Activated T-helper 1 cell treated with anti-CD3 and anti-CD28 coated beads, Interleukin-12 subunit alpha, Interleukin-12 subunit beta, Interleukin-2, Interleukin-4 antibody, amounts not matched to agents 30 ng/mL and 10 ng/mL and 1 ng/mL, durations not matched to agents 14 hours and 24 hours and 36 hours (primary cell): ENCODE measurements at regions not wholly inside any gene's neighbourhood (a gene's known extent, or its start where the extent isn't known, plus 50 kb on each side); places are given as distances from the start of the nearest gene placed in this dataset.

Source experiments
- DNase-seq: peaks from one replicate; pipeline ENCODE4 v3.0.0; 2021; ENCODE audit warnings: low spot score
- H3K27ac Mint-ChIP-seq: one replicate; pipeline ENCODE4 v1.8.0; 2021; ENCODE audit warnings: mild to moderate bottlenecking, mixed read lengths
- H3K27me3 Mint-ChIP-seq: one replicate; pipeline ENCODE4 v1.8.0; 2022; ENCODE audit warnings: mild to moderate bottlenecking, moderate library complexity, mixed read lengths; ENCODE audit not compliant: insufficient read depth
- H3K36me3 Mint-ChIP-seq: one replicate; pipeline ENCODE4 v1.8.0; 2021; ENCODE audit warnings: low read depth, mixed read lengths
- H3K4me1 Mint-ChIP-seq: one replicate; pipeline ENCODE4 v1.8.0; 2021; ENCODE audit warnings: low read depth, mixed read lengths
- H3K4me3 Mint-ChIP-seq: one replicate; pipeline ENCODE4 v1.8.0; 2021; ENCODE audit warnings: mild to moderate bottlenecking, moderate library complexity, mixed read lengths
- H3K9me3 Mint-ChIP-seq: one replicate; pipeline ENCODE4 v1.8.0; 2021; ENCODE audit warnings: mixed read lengths
- intact Hi-C: fragments of 100-400 bp; cut with micrococcal nuclease; formaldehyde crosslinking; loops from one replicate; pipeline ENCODE4 v1.15.1; 2024

DNA sequence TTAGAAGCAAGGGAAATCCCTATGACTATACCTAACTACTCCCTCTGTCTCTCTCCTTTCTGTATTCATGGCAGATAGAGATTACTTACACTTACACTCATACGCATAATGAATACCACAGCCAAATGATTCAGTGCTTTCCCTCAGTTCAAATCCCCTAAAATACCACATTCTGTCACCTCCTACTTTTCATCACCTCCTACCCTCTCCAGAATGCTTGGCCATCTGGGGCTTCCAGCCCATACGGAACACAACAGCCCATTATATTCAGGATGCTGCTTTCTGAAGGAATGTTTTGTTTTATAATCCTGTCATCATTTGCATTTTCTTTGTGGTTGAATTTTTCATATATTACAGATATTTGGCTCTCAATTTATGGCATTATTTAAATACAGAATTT, 361.6 kb downstream of the GRIA2 start:
- no peaks in the 10 kb centered on the region for H3K36me3 Mint-ChIP-seq
- H3K4me1 Mint-ChIP-seq = no peaks in the 10 kb centered on the region
- DNase-seq = no peak
- H3K4me3 Mint-ChIP-seq = no peak overlapping the region
- intact Hi-C loops = no loop called here
- H3K27me3 Mint-ChIP-seq = no peaks in the 10 kb centered on the region
- no peaks in the 10 kb centered on the region for H3K9me3 Mint-ChIP-seq
- H3K27ac Mint-ChIP-seq = no peak overlapping the region

- H3K9me3 Mint-ChIP-seq = no peaks in the 10 kb centered on the region
- H3K36me3 Mint-ChIP-seq = no peaks in the 10 kb centered on the region
- H3K27ac Mint-ChIP-seq = no peak overlapping the region
- H3K4me1 Mint-ChIP-seq = no peaks in the 10 kb centered on the region
- H3K4me3 Mint-ChIP-seq = no peak overlapping the region
- no peak for DNase-seq
- intact Hi-C loops = no loop called here
- no peaks in the 10 kb centered on the region for H3K27me3 Mint-ChIP-seq
These were observed 356.2 kb downstream of the GRIA2 start for GRCh38 chr4:157576671-157577217.

- Mint-ChIP-seq H3K4me3 (no peak overlapping the region), H3K36me3 (no peaks in the 10 kb centered on the region), H3K9me3 (no peaks in the 10 kb centered on the region), H3K4me1 (no peaks in the 10 kb centered on the region), H3K27me3 (no peaks in the 10 kb centered on the region), H3K27ac (no peak overlapping the region)
- no peak for DNase-seq
- intact Hi-C loops = no loop called here
These were observed 354.8 kb downstream of the GRIA2 start for GRCh38 chr4:157575339-157575738.

DNA sequence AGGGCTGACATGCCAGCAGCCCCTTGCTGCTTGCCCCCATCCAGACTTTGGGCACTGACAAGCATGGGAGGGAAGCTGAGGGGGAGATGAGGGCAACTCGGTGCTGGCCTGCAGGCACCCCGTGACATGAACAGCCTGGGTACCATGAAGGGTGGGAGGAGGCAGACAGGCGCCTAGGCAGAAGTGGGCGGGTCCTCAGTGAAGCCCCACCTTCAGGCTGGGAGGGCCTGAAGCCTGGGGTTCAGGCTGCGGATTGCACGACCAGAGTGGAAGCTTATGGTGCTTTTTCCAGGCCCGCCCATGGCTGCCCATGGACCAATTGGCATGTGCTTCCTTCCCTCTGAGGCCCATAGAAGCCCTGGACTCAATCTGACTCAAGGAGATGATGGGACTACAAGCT, 354.1 kb downstream of the GRIA2 start:
- Mint-ChIP-seq H3K27ac (no peak overlapping the region), H3K27me3 (no peaks in the 10 kb centered on the region), H3K36me3 (no peaks in the 10 kb centered on the region), H3K4me3 (no peak overlapping the region), H3K4me1 (no peaks in the 10 kb centered on the region), H3K9me3 (no peaks in the 10 kb centered on the region)
- no peak for DNase-seq
- intact Hi-C loops = no loop called here

DNA sequence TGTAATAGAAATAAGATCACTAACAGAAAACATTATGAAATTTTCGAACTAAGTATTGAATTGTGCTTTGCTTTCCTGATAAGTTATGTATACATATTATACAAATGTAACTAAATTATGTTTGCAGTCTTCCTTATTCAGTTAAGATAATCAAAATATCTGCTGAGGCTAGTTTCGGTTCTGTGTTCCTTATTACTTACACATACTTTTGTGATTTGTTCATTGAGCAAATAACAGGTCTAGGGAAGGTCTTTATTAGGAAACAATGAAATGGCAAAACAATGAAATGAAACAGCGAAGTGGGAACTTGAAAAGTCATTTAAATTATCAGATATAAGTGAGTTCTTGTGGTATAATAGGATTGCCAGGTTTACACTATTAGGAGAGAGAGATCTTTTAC, 352.4 kb downstream of the GRIA2 start:
- Mint-ChIP-seq H3K36me3 (no peaks in the 10 kb centered on the region), H3K9me3 (no peaks in the 10 kb centered on the region)
- intact Hi-C loops = no loop called here

GRCh38 chr4:157572284-157572683, 351.8 kb downstream of the GRIA2 start:
- H3K27ac Mint-ChIP-seq = no peak overlapping the region
- no peaks in the 10 kb centered on the region for H3K9me3 Mint-ChIP-seq
- no peak for DNase-seq
- H3K4me3 Mint-ChIP-seq = no peak overlapping the region
- H3K27me3 Mint-ChIP-seq = no peaks in the 10 kb centered on the region
- intact Hi-C loops = no loop called here
- H3K36me3 Mint-ChIP-seq = no peaks in the 10 kb centered on the region
- H3K4me1 Mint-ChIP-seq = no peaks in the 10 kb centered on the region

More for the DNA sequence above, 352.4 kb downstream of the GRIA2 start:
- Mint-ChIP-seq H3K4me1 (no peaks in the 10 kb centered on the region), H3K27ac (no peak overlapping the region), H3K4me3 (no peak overlapping the region), H3K27me3 (no peaks in the 10 kb centered on the region)
- DNase-seq = no peak

DNA sequence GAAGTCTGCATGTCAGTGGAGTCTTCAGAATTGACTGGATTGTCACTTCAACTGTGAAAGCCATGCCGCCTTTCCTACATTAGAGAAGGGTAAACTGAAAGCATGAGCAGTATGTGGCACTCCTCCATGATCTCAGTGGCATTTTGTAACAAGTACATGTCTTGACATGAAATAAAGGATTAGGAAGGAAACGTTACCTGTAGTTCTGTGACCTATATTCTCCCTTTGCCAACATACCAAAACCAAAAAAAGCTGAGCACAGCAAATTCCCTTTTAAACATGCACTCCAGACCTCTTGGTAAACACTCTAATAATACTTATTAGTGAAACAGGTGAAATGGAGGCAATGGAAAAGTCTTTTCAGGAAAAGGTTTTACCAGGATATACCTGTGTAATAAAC, 344.2 kb downstream of the GRIA2 start:
- no peak overlapping the region for H3K4me3 Mint-ChIP-seq
- no peaks in the 10 kb centered on the region for H3K9me3 Mint-ChIP-seq
- no peaks in the 10 kb centered on the region for H3K27me3 Mint-ChIP-seq
- H3K36me3 Mint-ChIP-seq = no peaks in the 10 kb centered on the region
- no peak for DNase-seq
- H3K4me1 Mint-ChIP-seq = no peaks in the 10 kb centered on the region
- intact Hi-C loops = no loop called here
- H3K27ac Mint-ChIP-seq = no peak overlapping the region

GRCh38 chr4:157564218-157564617, 343.7 kb downstream of the GRIA2 start:
- Mint-ChIP-seq H3K9me3 (no peaks in the 10 kb centered on the region), H3K36me3 (no peaks in the 10 kb centered on the region), H3K4me3 (no peak overlapping the region), H3K27me3 (no peaks in the 10 kb centered on the region), H3K27ac (no peak overlapping the region), H3K4me1 (no peaks in the 10 kb centered on the region)
- DNase-seq = no peak
- intact Hi-C loops = no loop called here

- Mint-ChIP-seq H3K4me1 (no peaks in the 10 kb centered on the region), H3K9me3 (no peaks in the 10 kb centered on the region), H3K27me3 (no peaks in the 10 kb centered on the region), H3K4me3 (no peak overlapping the region), H3K36me3 (no peaks in the 10 kb centered on the region), H3K27ac (no peak overlapping the region)
- intact Hi-C loops = no loop called here
- no peak for DNase-seq
These were observed 337.5 kb downstream of the GRIA2 start for GRCh38 chr4:157558016-157558415.

GRCh38 chr4:157550028-157550427, 329.5 kb downstream of the GRIA2 start:
- intact Hi-C loops = no loop called here
- H3K4me3 Mint-ChIP-seq = no peak overlapping the region
- no peak overlapping the region for H3K27ac Mint-ChIP-seq
- H3K27me3 Mint-ChIP-seq = no peaks in the 10 kb centered on the region
- peaks cover 6% of the 10 kb centered on the region for H3K9me3 Mint-ChIP-seq
- no peaks in the 10 kb centered on the region for H3K4me1 Mint-ChIP-seq
- no peaks in the 10 kb centered on the region for H3K36me3 Mint-ChIP-seq
- no peak for DNase-seq

DNA sequence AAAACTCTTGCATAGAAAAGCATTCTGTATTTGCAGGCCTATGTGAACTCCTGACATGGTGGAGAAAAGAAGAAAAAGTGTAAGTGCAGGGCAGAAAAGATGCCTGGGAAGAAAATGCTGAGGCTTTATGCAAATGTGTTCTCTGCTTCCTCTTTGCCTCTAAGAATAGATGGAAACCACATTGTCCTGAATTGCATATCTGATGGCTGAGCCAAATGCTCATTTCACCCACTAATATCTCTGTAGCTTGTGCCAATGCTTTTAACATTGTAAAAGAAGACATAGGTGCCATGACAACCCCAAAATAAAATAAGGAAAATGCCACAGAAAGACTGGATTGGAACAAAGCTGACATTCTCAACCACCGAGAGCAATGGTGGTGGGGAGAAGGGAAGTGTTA, 307.4 kb downstream of the GRIA2 start:
- no peak for DNase-seq
- no peaks in the 10 kb centered on the region for H3K36me3 Mint-ChIP-seq
- no peak overlapping the region for H3K27ac Mint-ChIP-seq
- no peaks in the 10 kb centered on the region for H3K4me1 Mint-ChIP-seq
- peaks cover 39% of the 10 kb centered on the region for H3K9me3 Mint-ChIP-seq
- H3K4me3 Mint-ChIP-seq = no peak overlapping the region
- no peaks in the 10 kb centered on the region for H3K27me3 Mint-ChIP-seq
- intact Hi-C loops = no loop called here

DNA sequence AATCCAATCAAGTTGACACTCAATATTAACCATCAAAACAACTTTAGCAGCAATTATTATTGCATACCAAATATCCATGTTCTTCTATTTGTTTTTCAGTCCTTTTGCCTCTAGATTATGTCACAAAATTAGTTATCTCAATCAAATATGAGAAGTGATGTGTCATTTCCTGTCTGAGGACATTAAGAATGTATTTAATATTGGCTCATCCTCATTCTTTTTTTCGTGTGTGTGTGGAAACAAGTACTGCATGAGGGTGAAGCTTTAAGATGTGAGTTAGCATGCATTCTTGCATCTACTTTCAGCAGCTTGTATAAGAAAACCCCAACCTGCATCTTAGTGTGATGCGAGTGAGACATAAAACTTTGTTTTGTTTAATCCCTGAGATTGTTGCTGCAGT, 301.4 kb downstream of the GRIA2 start:
- Mint-ChIP-seq H3K36me3 (no peaks in the 10 kb centered on the region), H3K4me3 (no peak overlapping the region), H3K9me3 (peaks cover 16% of the 10 kb centered on the region), H3K4me1 (no peaks in the 10 kb centered on the region), H3K27me3 (no peaks in the 10 kb centered on the region), H3K27ac (no peak overlapping the region)
- intact Hi-C loops = no loop called here
- DNase-seq = no peak

- Mint-ChIP-seq H3K4me3 (no peak overlapping the region), H3K27me3 (no peaks in the 10 kb centered on the region), H3K9me3 (no peaks in the 10 kb centered on the region), H3K4me1 (no peaks in the 10 kb centered on the region), H3K36me3 (no peaks in the 10 kb centered on the region), H3K27ac (no peak overlapping the region)
- no peak for DNase-seq
- intact Hi-C loops = no loop called here
These were observed 294.2 kb downstream of the GRIA2 start for GRCh38 chr4:157514711-157515110.

DNA sequence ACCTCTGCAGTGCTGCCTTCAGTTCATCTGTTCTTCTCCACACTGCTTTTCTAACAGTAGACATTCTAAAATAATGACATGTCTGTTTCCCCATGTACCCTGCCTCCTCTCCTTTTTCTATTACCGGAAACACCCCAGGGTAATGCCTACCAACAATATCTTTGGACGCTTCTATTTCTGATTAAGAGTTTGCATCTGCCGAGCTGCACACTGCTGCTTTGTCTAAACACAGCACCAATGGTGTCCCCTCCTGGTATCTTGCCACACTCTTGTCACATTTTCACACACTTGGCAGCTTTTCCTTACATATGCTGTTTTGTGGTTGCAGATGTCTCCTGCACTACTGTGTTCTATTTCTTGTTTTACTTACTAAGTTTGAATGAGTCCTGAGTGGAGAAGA, 288.8 kb downstream of the GRIA2 start:
- Mint-ChIP-seq H3K27ac (no peak overlapping the region), H3K4me3 (no peak overlapping the region), H3K36me3 (no peaks in the 10 kb centered on the region), H3K27me3 (no peaks in the 10 kb centered on the region), H3K9me3 (no peaks in the 10 kb centered on the region), H3K4me1 (no peaks in the 10 kb centered on the region)
- intact Hi-C loops = no loop called here
- DNase-seq = no peak
